Neural crest cell (in vitro differentiated cells): ENCODE measurements at regions not wholly inside any gene's neighbourhood (a gene's known extent, or its start where the extent isn't known, plus 50 kb on each side); places are given as distances from the start of the nearest gene placed in this dataset.

Experiments used
- DNase-seq: peaks from one replicate; pipeline ENCODE4 v3.0.0; 2021; ENCODE audit warnings: low read depth, mixed read lengths, low spot score
- H3K27ac Mint-ChIP-seq: one replicate; pipeline ENCODE4 v1.8.0; 2021; ENCODE audit warnings: mild to moderate bottlenecking, mixed read lengths; ENCODE audit not compliant: unreplicated experiment
- H3K27me3 Mint-ChIP-seq: 2 replicates; pipeline ENCODE4 v1.8.0; 2021; ENCODE audit warnings: low read depth, mild to moderate bottlenecking, mixed read lengths
- H3K36me3 Mint-ChIP-seq: 2 replicates; pipeline ENCODE4 v1.8.0; 2021; ENCODE audit warnings: low read depth, mild to moderate bottlenecking, mixed read lengths
- H3K4me1 Mint-ChIP-seq: 2 replicates; pipeline ENCODE4 v1.8.0; 2021; ENCODE audit warnings: mixed read lengths
- H3K4me3 Mint-ChIP-seq: one replicate; pipeline ENCODE4 v1.8.0; 2021; ENCODE audit warnings: mild to moderate bottlenecking, mixed read lengths
- H3K9me3 Mint-ChIP-seq: 2 replicates; pipeline ENCODE4 v1.8.0; 2021; ENCODE audit warnings: mixed read lengths
- CTCF ChIP-seq: fragments of 200-600 bp; sonication (generic); conservative IDR thresholded peaks from 2 replicates; pipeline ENCODE4 v1.5.0; 2021; ENCODE audit warnings: antibody characterized with exemption, mild to moderate bottlenecking

- H3K4me1 Mint-ChIP-seq, result no peaks in the 10 kb centered on the region
- H3K9me3 Mint-ChIP-seq, result no peaks in the 10 kb centered on the region
- no peaks in the 10 kb centered on the region for H3K36me3 Mint-ChIP-seq
- H3K27me3 Mint-ChIP-seq, result no peaks in the 10 kb centered on the region
- H3K4me3 Mint-ChIP-seq, result no peak overlapping the region
- H3K27ac Mint-ChIP-seq, result no peak overlapping the region
- TF ChIP-seq CTCF, result no peak
- no peak for DNase-seq
Observed at GRCh38 chr7:46169384-46169755, 248.3 kb upstream of the IGFBP3 start.

- DNase-seq, result no peak
- H3K4me3 Mint-ChIP-seq, result no peak overlapping the region
- no peaks in the 10 kb centered on the region for H3K36me3 Mint-ChIP-seq
- H3K9me3 Mint-ChIP-seq, result no peaks in the 10 kb centered on the region
- H3K4me1 Mint-ChIP-seq, result no peaks in the 10 kb centered on the region
- H3K27ac Mint-ChIP-seq, result no peak overlapping the region
- no peaks in the 10 kb centered on the region for H3K27me3 Mint-ChIP-seq
- no peak for TF ChIP-seq CTCF
Observed at GRCh38 chr7:46168671-46169383, 247.8 kb upstream of the IGFBP3 start.

GRCh38 chr7:46168231-46168630, 247.2 kb upstream of the IGFBP3 start:
- no peaks in the 10 kb centered on the region for H3K27me3 Mint-ChIP-seq
- no peaks in the 10 kb centered on the region for H3K36me3 Mint-ChIP-seq
- H3K27ac Mint-ChIP-seq, result no peak overlapping the region

GRCh38 chr7:46165276-46165675, 244.2 kb upstream of the IGFBP3 start:
- DNase-seq, result no peak
- Mint-ChIP-seq H3K4me1 (no peaks in the 10 kb centered on the region), H3K36me3 (no peaks in the 10 kb centered on the region), H3K4me3 (no peak overlapping the region), H3K27me3 (no peaks in the 10 kb centered on the region), H3K27ac (no peak overlapping the region), H3K9me3 (no peaks in the 10 kb centered on the region)
- no peak for TF ChIP-seq CTCF

More at GRCh38 chr7:46168231-46168630, 247.2 kb upstream of the IGFBP3 start:
- no peaks in the 10 kb centered on the region for H3K4me1 Mint-ChIP-seq
- H3K9me3 Mint-ChIP-seq, result no peaks in the 10 kb centered on the region
- DNase-seq, result no peak
- no peak for TF ChIP-seq CTCF
- no peak overlapping the region for H3K4me3 Mint-ChIP-seq

GRCh38 chr7:46164629-46165028, 243.6 kb upstream of the IGFBP3 start:
- H3K4me3 Mint-ChIP-seq, result no peak overlapping the region
- H3K4me1 Mint-ChIP-seq, result no peaks in the 10 kb centered on the region
- H3K9me3 Mint-ChIP-seq, result no peaks in the 10 kb centered on the region
- no peaks in the 10 kb centered on the region for H3K36me3 Mint-ChIP-seq
- TF ChIP-seq CTCF, result no peak
- no peak for DNase-seq
- no peak overlapping the region for H3K27ac Mint-ChIP-seq
- no peaks in the 10 kb centered on the region for H3K27me3 Mint-ChIP-seq
